ENCODE measurements at regions not wholly inside any gene's neighbourhood (a gene's known extent, or its start where the extent isn't known, plus 50 kb on each side); places are given as distances from the start of the nearest gene placed in this dataset.
"Not testable (repeated sequence)": the region's sequence is repeated elsewhere in the genome, so short reads cannot be mapped to it uniquely, and the experiment has no call there.

- Histone ChIP-seq H3K27ac (peak overlapping the region in 1 of 2 donors; percentile 55), H3K4me3 (no peak overlapping the region), H3K9me3 (no peaks in the 10 kb centered on the region), H3K36me3 (no peaks in the 10 kb centered on the region), H3K27me3 (no peaks in the 10 kb centered on the region), H3K4me1 (no peaks in the 10 kb centered on the region)
- DNase-seq: no peak
- TF ChIP-seq POLR2A (IDR thresholded peaks at IDR 0.05) (no peak), CTCF (IDR thresholded peaks at IDR 0.05) (no peak)
- intact Hi-C loops (cut with DNase I; ENCODE audit: low total_unique reads): no loop called here
Measured at GRCh38 chr5:172533399-172534228, 79.3 kb upstream of the SH3PXD2B start.

- Histone ChIP-seq H3K27me3 (no peaks in the 10 kb centered on the region), H3K9me3 (no peaks in the 10 kb centered on the region), H3K4me3 (no peak overlapping the region), H3K27ac (no peak overlapping the region), H3K4me1 (no peaks in the 10 kb centered on the region), H3K36me3 (no peaks in the 10 kb centered on the region)
- intact Hi-C loops (cut with DNase I; ENCODE audit: low total_unique reads): no loop called here
- DNase-seq: no peak
- TF ChIP-seq CTCF (IDR thresholded peaks at IDR 0.05) (no peak), POLR2A (IDR thresholded peaks at IDR 0.05) (no peak)
Measured at GRCh38 chr5:172533058-172533398, 78.7 kb upstream of the SH3PXD2B start.

- intact Hi-C loops (cut with DNase I; ENCODE audit: low total_unique reads); H3K27me3 ChIP-seq; H3K27ac ChIP-seq; H3K4me1 ChIP-seq; DNase-seq; H3K9me3 ChIP-seq; H3K36me3 ChIP-seq; H3K4me3 ChIP-seq: not testable (repeated sequence)
Measured at GRCh38 chr5:172532439-172532838, 78.1 kb upstream of the SH3PXD2B start.

- H3K27me3 ChIP-seq: no peaks in the 10 kb centered on the region
- intact Hi-C loops (cut with DNase I; ENCODE audit: low total_unique reads): no loop called here
- no peaks in the 10 kb centered on the region for H3K36me3 ChIP-seq
- DNase-seq: no peak
- H3K4me3 ChIP-seq: no peak overlapping the region
- no peaks in the 10 kb centered on the region for H3K4me1 ChIP-seq
- H3K27ac ChIP-seq: no peak overlapping the region
- H3K9me3 ChIP-seq: no peaks in the 10 kb centered on the region
- no peak for TF ChIP-seq CTCF (IDR thresholded peaks at IDR 0.05)
- TF ChIP-seq POLR2A (IDR thresholded peaks at IDR 0.05): no peak
Measured at GRCh38 chr5:172531704-172532026, 77.3 kb upstream of the SH3PXD2B start.

- intact Hi-C loops (cut with DNase I; ENCODE audit: low total_unique reads): no loop called here
- Histone ChIP-seq H3K27me3 (no peaks in the 10 kb centered on the region), H3K4me3 (no peak overlapping the region), H3K4me1 (no peaks in the 10 kb centered on the region), H3K27ac (no peak overlapping the region), H3K9me3 (no peaks in the 10 kb centered on the region), H3K36me3 (no peaks in the 10 kb centered on the region)
- DNase-seq: no peak
- TF ChIP-seq POLR2A (IDR thresholded peaks at IDR 0.05) (no peak), CTCF (IDR thresholded peaks at IDR 0.05) (no peak)
Measured at GRCh38 chr5:172530878-172531703, 76.8 kb upstream of the SH3PXD2B start.
